Activated T-cell treated with anti-CD3 and anti-CD28 coated beads, Interleukin-2, amount 50 U/mL, for 4 hours (primary cell): ENCODE measurements at regions not wholly inside any gene's neighbourhood (a gene's known extent, or its start where the extent isn't known, plus 50 kb on each side); places are given as distances from the start of the nearest gene placed in this dataset.

Experiments used
- ATAC-seq, 2 donors: fragments of 200-7000 bp; cut with Tn5 transposase; one replicate each; pipeline ENCODE4 v1.10.0; 2021
- DNase-seq: peaks from one replicate; pipeline ENCODE4 v3.0.0-alpha.2; 2020
- H3K27me3 Mint-ChIP-seq: one replicate; pipeline ENCODE4 v1.8.0; 2021; ENCODE audit warnings: low read depth, mixed read lengths
- H3K36me3 Mint-ChIP-seq: one replicate; pipeline ENCODE4 v1.8.0; 2022; ENCODE audit warnings: mixed read lengths; ENCODE audit not compliant: insufficient read depth
- H3K4me1 Mint-ChIP-seq: one replicate; pipeline ENCODE4 v1.8.0; 2021; ENCODE audit warnings: low read depth, mixed read lengths
- H3K4me3 Mint-ChIP-seq: one replicate; pipeline ENCODE4 v1.8.0; 2021; ENCODE audit warnings: mild to moderate bottlenecking, moderate library complexity, mixed read lengths
- H3K9me3 Mint-ChIP-seq: one replicate; pipeline ENCODE4 v1.8.0; 2021; ENCODE audit warnings: mixed read lengths

GRCh38 chr2:30034052-30034775 is 112.6 kb upstream of the YPEL5 start:
- no peak for DNase-seq
- no peaks in the 10 kb centered on the region for H3K4me1 Mint-ChIP-seq
- H3K9me3 Mint-ChIP-seq, result no peaks in the 10 kb centered on the region
- peaks cover 4% of the 10 kb centered on the region for H3K27me3 Mint-ChIP-seq
- H3K36me3 Mint-ChIP-seq, result no peaks in the 10 kb centered on the region
- H3K4me3 Mint-ChIP-seq, result no peak overlapping the region
- no peak for ATAC-seq

- Mint-ChIP-seq H3K36me3 (no peaks in the 10 kb centered on the region), H3K27me3 (peaks cover 4% of the 10 kb centered on the region), H3K4me3 (no peak overlapping the region), H3K4me1 (no peaks in the 10 kb centered on the region), H3K9me3 (no peaks in the 10 kb centered on the region)
- ATAC-seq, result no peak
- DNase-seq, result no peak
These were observed 109.8 kb upstream of the YPEL5 start for GRCh38 chr2:30037016-30037415.

- Mint-ChIP-seq H3K36me3 (no peaks in the 10 kb centered on the region), H3K4me3 (no peak overlapping the region)
These were observed 108.4 kb upstream of the YPEL5 start for GRCh38 chr2:30038419-30038818.

GRCh38 chr2:30039101-30039500 is 107.7 kb upstream of the YPEL5 start:
- H3K27me3 Mint-ChIP-seq, result peaks cover 7% of the 10 kb centered on the region
- H3K36me3 Mint-ChIP-seq, result no peaks in the 10 kb centered on the region
- ATAC-seq (no peak), DNase-seq (no peak)
- H3K9me3 Mint-ChIP-seq, result no peaks in the 10 kb centered on the region
- no peak overlapping the region for H3K4me3 Mint-ChIP-seq
- no peaks in the 10 kb centered on the region for H3K4me1 Mint-ChIP-seq

More at GRCh38 chr2:30038419-30038818, 108.4 kb upstream of the YPEL5 start:
- no peaks in the 10 kb centered on the region for H3K4me1 Mint-ChIP-seq
- DNase-seq (no peak), ATAC-seq (no peak)
- H3K9me3 Mint-ChIP-seq, result no peaks in the 10 kb centered on the region
- H3K27me3 Mint-ChIP-seq, result peaks cover 4% of the 10 kb centered on the region

GRCh38 chr2:30040147-30040546 is 106.7 kb upstream of the YPEL5 start:
- no peaks in the 10 kb centered on the region for H3K36me3 Mint-ChIP-seq
- ATAC-seq (peak; percentile 46 to 73), DNase-seq (no peak)
- H3K4me1 Mint-ChIP-seq, result no peaks in the 10 kb centered on the region
- peaks cover 15% of the 10 kb centered on the region for H3K27me3 Mint-ChIP-seq
- H3K4me3 Mint-ChIP-seq, result no peak overlapping the region
- H3K9me3 Mint-ChIP-seq, result no peaks in the 10 kb centered on the region

GRCh38 chr2:30041884-30042283 is 104.9 kb upstream of the YPEL5 start:
- Mint-ChIP-seq H3K9me3 (no peaks in the 10 kb centered on the region), H3K27me3 (peaks cover 17% of the 10 kb centered on the region), H3K4me1 (no peaks in the 10 kb centered on the region), H3K4me3 (no peak overlapping the region), H3K36me3 (no peaks in the 10 kb centered on the region)
- ATAC-seq, result no peak
- no peak for DNase-seq

- Mint-ChIP-seq H3K4me1 (no peaks in the 10 kb centered on the region), H3K27me3 (peaks cover 27% of the 10 kb centered on the region), H3K9me3 (no peaks in the 10 kb centered on the region)
These were observed 100.4 kb upstream of the YPEL5 start for GRCh38 chr2:30046396-30046795.

GRCh38 chr2:30046979-30047378 is 99.8 kb upstream of the YPEL5 start:
- no peak for DNase-seq
- H3K36me3 Mint-ChIP-seq, result no peaks in the 10 kb centered on the region
- no peak overlapping the region for H3K4me3 Mint-ChIP-seq
- H3K9me3 Mint-ChIP-seq, result no peaks in the 10 kb centered on the region
- no peak for ATAC-seq
- H3K4me1 Mint-ChIP-seq, result no peaks in the 10 kb centered on the region
- peaks cover 27% of the 10 kb centered on the region for H3K27me3 Mint-ChIP-seq

More at GRCh38 chr2:30046396-30046795, 100.4 kb upstream of the YPEL5 start:
- H3K4me3 Mint-ChIP-seq, result no peak overlapping the region
- no peaks in the 10 kb centered on the region for H3K36me3 Mint-ChIP-seq
- DNase-seq (no peak), ATAC-seq (no peak)

- Mint-ChIP-seq H3K4me1 (no peaks in the 10 kb centered on the region), H3K27me3 (peaks cover 30% of the 10 kb centered on the region), H3K9me3 (no peaks in the 10 kb centered on the region), H3K36me3 (no peaks in the 10 kb centered on the region), H3K4me3 (no peak overlapping the region)
- DNase-seq, result no peak
- no peak for ATAC-seq
These were observed 98.1 kb upstream of the YPEL5 start for GRCh38 chr2:30048636-30049175.

GRCh38 chr2:30055548-30055947 is 91.3 kb upstream of the YPEL5 start:
- H3K36me3 Mint-ChIP-seq, result no peaks in the 10 kb centered on the region
- no peak for ATAC-seq
- H3K27me3 Mint-ChIP-seq, result peaks cover 21% of the 10 kb centered on the region
- DNase-seq, result no peak
- H3K4me3 Mint-ChIP-seq, result no peak overlapping the region
- no peaks in the 10 kb centered on the region for H3K4me1 Mint-ChIP-seq
- H3K9me3 Mint-ChIP-seq, result no peaks in the 10 kb centered on the region

GRCh38 chr2:30060562-30060961 is 86.2 kb upstream of the YPEL5 start:
- peaks cover 29% of the 10 kb centered on the region for H3K27me3 Mint-ChIP-seq
- peaks cover 34% of the 10 kb centered on the region for H3K9me3 Mint-ChIP-seq
- DNase-seq (no peak), ATAC-seq (no peak)
- no peak overlapping the region for H3K4me3 Mint-ChIP-seq
- no peaks in the 10 kb centered on the region for H3K36me3 Mint-ChIP-seq
- no peaks in the 10 kb centered on the region for H3K4me1 Mint-ChIP-seq

- no peak overlapping the region for H3K4me3 Mint-ChIP-seq
- H3K27me3 Mint-ChIP-seq, result peaks cover 22% of the 10 kb centered on the region
- ATAC-seq, result no peak
- DNase-seq, result no peak
- no peaks in the 10 kb centered on the region for H3K36me3 Mint-ChIP-seq
- H3K4me1 Mint-ChIP-seq, result no peaks in the 10 kb centered on the region
- peaks cover 30% of the 10 kb centered on the region for H3K9me3 Mint-ChIP-seq
These were observed 78.7 kb upstream of the YPEL5 start for GRCh38 chr2:30068067-30068466.

- Mint-ChIP-seq H3K4me3 (no peak overlapping the region), H3K9me3 (no peaks in the 10 kb centered on the region), H3K36me3 (no peaks in the 10 kb centered on the region), H3K4me1 (no peaks in the 10 kb centered on the region), H3K27me3 (peaks cover 19% of the 10 kb centered on the region)
- ATAC-seq (peak; percentile 73 to 80), DNase-seq (peak; percentile 30)
These were observed 74.5 kb upstream of the YPEL5 start for GRCh38 chr2:30072250-30072842.

- no peak for DNase-seq
- H3K27me3 Mint-ChIP-seq, result peaks cover 21% of the 10 kb centered on the region
- no peak for ATAC-seq
- H3K4me1 Mint-ChIP-seq, result no peaks in the 10 kb centered on the region
- no peaks in the 10 kb centered on the region for H3K9me3 Mint-ChIP-seq
- H3K36me3 Mint-ChIP-seq, result no peaks in the 10 kb centered on the region
- H3K4me3 Mint-ChIP-seq, result no peak overlapping the region
These were observed 73.3 kb upstream of the YPEL5 start for GRCh38 chr2:30073523-30073922.

GRCh38 chr2:30074023-30074422 is 72.8 kb upstream of the YPEL5 start:
- Mint-ChIP-seq H3K9me3 (no peaks in the 10 kb centered on the region), H3K4me3 (no peak overlapping the region), H3K27me3 (peaks cover 21% of the 10 kb centered on the region), H3K4me1 (no peaks in the 10 kb centered on the region), H3K36me3 (no peaks in the 10 kb centered on the region)
- ATAC-seq (no peak), DNase-seq (no peak)
